ENCODE measurements at regions not wholly inside any gene's neighbourhood (a gene's known extent, or its start where the extent isn't known, plus 50 kb on each side); places are given as distances from the start of the nearest gene placed in this dataset.

DNA sequence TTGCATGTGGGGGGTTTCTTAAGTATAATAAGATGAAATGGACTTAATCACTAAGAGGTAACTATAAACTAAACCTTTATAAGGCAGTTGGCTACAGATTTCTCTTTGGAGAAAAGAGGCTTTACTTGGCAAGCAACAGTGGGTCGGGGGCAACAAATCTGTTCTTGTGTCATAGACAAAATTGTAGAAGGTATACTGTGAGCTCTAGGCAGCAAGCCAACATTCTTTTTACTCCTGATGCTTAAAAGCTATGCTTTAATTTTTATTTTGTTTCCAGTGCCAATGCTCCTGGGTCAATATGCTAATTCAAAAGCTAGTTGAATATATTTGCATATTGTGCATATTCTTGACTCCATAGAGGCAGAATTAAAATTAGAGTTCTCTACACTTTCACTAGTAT is 495.4 kb downstream of the BTBD3 start:
- TF ChIP-seq GATA2 (IDR thresholded peaks at IDR 0.05; ENCODE audit: low read depth, low read length) (no peak), GATA3 (IDR thresholded peaks at IDR 0.05; ENCODE audit: low read depth, low read length) (no peak)

All from SH-SY5Y (cell line).